Liver (tissue), 8 donors: ENCODE measurements at regions not wholly inside any gene's neighbourhood (a gene's known extent, or its start where the extent isn't known, plus 50 kb on each side); places are given as distances from the start of the nearest gene placed in this dataset.

Experiments used
- DNase-seq: peaks from one replicate; pipeline ENCODE4 v3.0.0-alpha.2; 2017; ENCODE audit warnings: low spot score
- H3K27ac ChIP-seq, 2 donors: one replicate each; pipeline ENCODE4 v1.7.0; 2013; ENCODE audit warnings: inconsistent platforms in 2 of 2, low read length in 2 of 2, control low read depth in 1 of 2, low read depth in 1 of 2, mild to moderate bottlenecking in 1 of 2
- H3K27me3 ChIP-seq, 4 donors: one replicate each; pipeline versions ENCODE4 v1.6.1 to v1.7.0; 2013; ENCODE audit warnings: low read length in 3 of 4, inconsistent platforms in 1 of 4, mild to moderate bottlenecking in 1 of 4, moderate library complexity in 1 of 4; ENCODE audit not compliant: control insufficient read depth in 4 of 4, insufficient read depth in 4 of 4
- H3K36me3 ChIP-seq, 4 donors: one replicate each; pipeline versions ENCODE4 v1.6.1 to v1.7.0; 2013; ENCODE audit warnings: low read length in 3 of 4, mild to moderate bottlenecking in 3 of 4, low read depth in 1 of 4, moderate library complexity in 1 of 4; ENCODE audit not compliant: control insufficient read depth in 4 of 4, insufficient read depth in 3 of 4
- H3K4me1 ChIP-seq, 4 donors: one replicate each; pipeline versions ENCODE4 v1.6.1 to v1.7.0; 2013; ENCODE audit warnings: low read length in 3 of 4, mild to moderate bottlenecking in 3 of 4, moderate library complexity in 1 of 4; ENCODE audit not compliant: control insufficient read depth in 4 of 4, insufficient read depth in 4 of 4
- H3K4me3 ChIP-seq, 3 donors: one replicate each; pipeline versions ENCODE4 v1.6.1 to v1.7.0; 2013; ENCODE audit warnings: low read length in 3 of 3, control low read depth in 1 of 3, low read depth in 1 of 3, mild to moderate bottlenecking in 1 of 3
- H3K9ac ChIP-seq, 2 donors: one replicate each; pipeline ENCODE4 v1.7.0; 2013; ENCODE audit warnings: low read length in 2 of 2, mild to moderate bottlenecking in 2 of 2, moderate library complexity in 2 of 2, control low read depth in 1 of 2, low read depth in 1 of 2
- H3K9me3 ChIP-seq, 4 donors: one replicate each; pipeline versions ENCODE4 v1.6.1 to v1.7.0; 2013; ENCODE audit warnings: low read length in 3 of 4; ENCODE audit not compliant: control insufficient read depth in 4 of 4
- ATF3 ChIP-seq: IDR thresholded peaks from 2 replicates; pipeline ENCODE4 v1.6.1; 2016; ENCODE audit warnings: antibody characterized with exemption
- CTCF ChIP-seq: fragments of 150-350 bp; IDR thresholded peaks from 2 replicates; pipeline ENCODE4 v1.5.1; 2017; ENCODE audit warnings: improper control_type of control experiment, low read depth, low read length; ENCODE audit not compliant: missing input control
- EGR1 ChIP-seq, 2 donors: IDR thresholded peaks; 2 replicates each; pipeline ENCODE4 v1.6.1; 2016 to 2018; ENCODE audit warnings: antibody characterized with exemption in 2 of 2, low read depth in 2 of 2
- FOXA1 ChIP-seq: IDR thresholded peaks from 2 replicates; pipeline ENCODE4 v1.6.1; 2016; ENCODE audit warnings: antibody characterized with exemption
- FOXA2 ChIP-seq: IDR thresholded peaks from 2 replicates; pipeline ENCODE4 v1.6.1; 2016; ENCODE audit warnings: antibody characterized with exemption
- GABPA ChIP-seq, 2 donors: IDR thresholded peaks in 1 of 2; conservative IDR thresholded peaks in 1 of 2; 2 replicates each; pipeline ENCODE4 v1.6.1; 2016; ENCODE audit warnings: antibody characterized with exemption in 2 of 2, mild to moderate bottlenecking in 1 of 2, moderate library complexity in 1 of 2
- HNF4A ChIP-seq, 2 donors: conservative IDR thresholded peaks; 2 replicates each; pipeline ENCODE4 v1.6.1; 2016; ENCODE audit warnings: antibody characterized with exemption in 2 of 2, mild to moderate bottlenecking in 2 of 2
- HNF4G ChIP-seq: IDR thresholded peaks from 2 replicates; pipeline ENCODE4 v1.6.1; 2016; ENCODE audit warnings: antibody characterized with exemption
- JUND ChIP-seq, 2 donors: IDR thresholded peaks; 2 replicates each; pipeline ENCODE4 v1.6.1; 2016; ENCODE audit warnings: antibody characterized with exemption in 2 of 2
- MAX ChIP-seq: IDR thresholded peaks from 2 replicates; pipeline ENCODE4 v1.6.1; 2016; ENCODE audit warnings: antibody characterized with exemption
- NR2F2 ChIP-seq: IDR thresholded peaks from 2 replicates; pipeline ENCODE4 v1.6.1; 2016; ENCODE audit warnings: antibody characterized with exemption
- RAD21 ChIP-seq, 2 donors: IDR thresholded peaks; 2 replicates each; pipeline ENCODE4 v1.6.1; 2016; ENCODE audit warnings: antibody characterized with exemption in 2 of 2, mild to moderate bottlenecking in 2 of 2
- RXRA ChIP-seq, 2 donors: IDR thresholded peaks; 2 replicates each; pipeline ENCODE4 v1.6.1; 2017 to 2018; ENCODE audit warnings: antibody characterized with exemption in 2 of 2, mild to moderate bottlenecking in 1 of 2
- SP1 ChIP-seq: IDR thresholded peaks from 2 replicates; pipeline ENCODE4 v1.6.1; 2018; ENCODE audit warnings: antibody characterized with exemption, mild to moderate bottlenecking
- TAF1 ChIP-seq: conservative IDR thresholded peaks from 2 replicates; pipeline ENCODE4 v1.6.1; 2016; ENCODE audit warnings: antibody characterized with exemption, mild to moderate bottlenecking
- YY1 ChIP-seq: IDR thresholded peaks from 2 replicates; pipeline ENCODE4 v1.6.1; 2016; ENCODE audit warnings: antibody characterized with exemption, mild to moderate bottlenecking
- WGBS: extraction: QIAGEN DNeasy Blood & Tissue Kit; methylation state at CpG from one replicate; pipeline ENCODE4 v1.1.7; 2013; 5-methylcytosine and 5-hydroxymethylcytosine counted together
- TF ChIP-seq, protein P1 (sequence below): IDR thresholded peaks from 2 replicates; pipeline ENCODE4 v1.6.1; 2016; ENCODE audit warnings: antibody characterized with exemption, mild to moderate bottlenecking
- TF ChIP-seq, protein P2 (sequence below): IDR thresholded peaks from 2 replicates; pipeline ENCODE4 v1.6.1; 2016; ENCODE audit warnings: antibody characterized with exemption
- donor health status: healthy.
- donor health status: healthy.
- donor health status: healthy.
- donor health status: healthy.
- donor health status: healthy.

DNA sequence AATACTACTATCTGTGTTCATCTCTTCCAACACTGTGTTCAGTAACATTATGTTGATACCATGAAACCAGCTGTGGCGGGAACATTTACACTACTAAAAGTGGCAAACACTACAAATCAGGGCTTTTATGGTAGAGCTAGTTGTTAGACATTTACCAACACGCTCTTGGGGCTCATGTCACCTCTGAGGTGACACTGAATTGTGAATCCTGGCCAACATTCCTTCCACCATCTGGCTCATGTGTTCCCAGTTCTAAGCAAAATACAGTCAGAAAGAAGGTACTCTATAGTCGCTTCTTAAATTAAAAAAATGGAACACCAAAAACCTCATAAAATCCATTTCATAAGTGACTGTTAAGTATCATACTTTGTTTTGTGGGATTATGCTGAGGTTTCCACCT is 436.6 kb downstream of the FUT8 start:
- Histone ChIP-seq H3K4me3 (no peak overlapping the region), H3K36me3 (no peaks in the 10 kb centered on the region), H3K27ac (no peak overlapping the region), H3K4me1 (no peaks in the 10 kb centered on the region), H3K9ac (no peak overlapping the region), H3K9me3 (no peaks in the 10 kb centered on the region), H3K27me3 (no peaks in the 10 kb centered on the region)
- DNase-seq: no peak
- 95% methylated on average over 3 of the region's 3 CpGs for WGBS
- TF ChIP-seq RXRA (IDR thresholded peaks at IDR 0.05): no peak
- TF ChIP-seq, protein P1, sequence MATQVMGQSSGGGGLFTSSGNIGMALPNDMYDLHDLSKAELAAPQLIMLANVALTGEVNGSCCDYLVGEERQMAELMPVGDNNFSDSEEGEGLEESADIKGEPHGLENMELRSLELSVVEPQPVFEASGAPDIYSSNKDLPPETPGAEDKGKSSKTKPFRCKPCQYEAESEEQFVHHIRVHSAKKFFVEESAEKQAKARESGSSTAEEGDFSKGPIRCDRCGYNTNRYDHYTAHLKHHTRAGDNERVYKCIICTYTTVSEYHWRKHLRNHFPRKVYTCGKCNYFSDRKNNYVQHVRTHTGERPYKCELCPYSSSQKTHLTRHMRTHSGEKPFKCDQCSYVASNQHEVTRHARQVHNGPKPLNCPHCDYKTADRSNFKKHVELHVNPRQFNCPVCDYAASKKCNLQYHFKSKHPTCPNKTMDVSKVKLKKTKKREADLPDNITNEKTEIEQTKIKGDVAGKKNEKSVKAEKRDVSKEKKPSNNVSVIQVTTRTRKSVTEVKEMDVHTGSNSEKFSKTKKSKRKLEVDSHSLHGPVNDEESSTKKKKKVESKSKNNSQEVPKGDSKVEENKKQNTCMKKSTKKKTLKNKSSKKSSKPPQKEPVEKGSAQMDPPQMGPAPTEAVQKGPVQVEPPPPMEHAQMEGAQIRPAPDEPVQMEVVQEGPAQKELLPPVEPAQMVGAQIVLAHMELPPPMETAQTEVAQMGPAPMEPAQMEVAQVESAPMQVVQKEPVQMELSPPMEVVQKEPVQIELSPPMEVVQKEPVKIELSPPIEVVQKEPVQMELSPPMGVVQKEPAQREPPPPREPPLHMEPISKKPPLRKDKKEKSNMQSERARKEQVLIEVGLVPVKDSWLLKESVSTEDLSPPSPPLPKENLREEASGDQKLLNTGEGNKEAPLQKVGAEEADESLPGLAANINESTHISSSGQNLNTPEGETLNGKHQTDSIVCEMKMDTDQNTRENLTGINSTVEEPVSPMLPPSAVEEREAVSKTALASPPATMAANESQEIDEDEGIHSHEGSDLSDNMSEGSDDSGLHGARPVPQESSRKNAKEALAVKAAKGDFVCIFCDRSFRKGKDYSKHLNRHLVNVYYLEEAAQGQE: no peak
- TF ChIP-seq YY1: no peak
- TF ChIP-seq TAF1: no peak
- TF ChIP-seq CTCF: no peak
- no peak for TF ChIP-seq NR2F2
- TF ChIP-seq, protein P2, sequence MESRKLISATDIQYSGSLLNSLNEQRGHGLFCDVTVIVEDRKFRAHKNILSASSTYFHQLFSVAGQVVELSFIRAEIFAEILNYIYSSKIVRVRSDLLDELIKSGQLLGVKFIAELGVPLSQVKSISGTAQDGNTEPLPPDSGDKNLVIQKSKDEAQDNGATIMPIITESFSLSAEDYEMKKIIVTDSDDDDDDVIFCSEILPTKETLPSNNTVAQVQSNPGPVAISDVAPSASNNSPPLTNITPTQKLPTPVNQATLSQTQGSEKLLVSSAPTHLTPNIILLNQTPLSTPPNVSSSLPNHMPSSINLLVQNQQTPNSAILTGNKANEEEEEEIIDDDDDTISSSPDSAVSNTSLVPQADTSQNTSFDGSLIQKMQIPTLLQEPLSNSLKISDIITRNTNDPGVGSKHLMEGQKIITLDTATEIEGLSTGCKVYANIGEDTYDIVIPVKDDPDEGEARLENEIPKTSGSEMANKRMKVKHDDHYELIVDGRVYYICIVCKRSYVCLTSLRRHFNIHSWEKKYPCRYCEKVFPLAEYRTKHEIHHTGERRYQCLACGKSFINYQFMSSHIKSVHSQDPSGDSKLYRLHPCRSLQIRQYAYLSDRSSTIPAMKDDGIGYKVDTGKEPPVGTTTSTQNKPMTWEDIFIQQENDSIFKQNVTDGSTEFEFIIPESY: no peak
- no peak for TF ChIP-seq HNF4A (conservative IDR thresholded peaks at IDR 0.05)
- no peak for TF ChIP-seq EGR1 (IDR thresholded peaks at IDR 0.05; ENCODE audit: low read depth in 2 of 2)

DNA sequence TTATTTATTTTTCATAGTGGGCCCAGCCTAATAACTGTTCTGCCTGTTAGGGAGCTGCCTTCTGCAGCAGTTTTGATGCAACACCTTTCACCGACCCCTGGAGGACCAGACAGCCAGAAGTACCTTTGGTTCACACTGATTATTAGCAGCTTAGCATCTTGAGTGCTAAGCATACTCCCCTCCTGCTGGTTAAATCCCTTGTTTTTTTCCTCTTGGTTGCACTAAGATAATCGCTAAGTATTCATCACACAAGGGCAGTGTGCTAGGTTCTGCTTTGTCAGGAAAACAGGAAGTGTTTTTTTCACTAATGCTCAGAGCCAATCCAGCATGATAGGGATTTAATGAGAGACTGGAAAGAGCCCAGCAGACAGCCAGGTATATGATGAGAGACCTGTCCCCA is 437.0 kb downstream of the FUT8 start:
- no peaks in the 10 kb centered on the region for H3K4me1 ChIP-seq
- DNase-seq: no peak
- no peaks in the 10 kb centered on the region for H3K9me3 ChIP-seq
- WGBS: 28% methylated on average over 2 of the region's 2 CpGs
- no peak overlapping the region for H3K9ac ChIP-seq
- H3K27me3 ChIP-seq: no peaks in the 10 kb centered on the region
- no peaks in the 10 kb centered on the region for H3K36me3 ChIP-seq
- H3K4me3 ChIP-seq: no peak overlapping the region
- no peak overlapping the region for H3K27ac ChIP-seq
- TF ChIP-seq JUND (IDR thresholded peaks at IDR 0.05): no peak
- no peak for TF ChIP-seq NR2F2
- TF ChIP-seq FOXA2: no peak
- TF ChIP-seq ATF3: no peak
- TF ChIP-seq TAF1: no peak
- no peak for TF ChIP-seq EGR1 (IDR thresholded peaks at IDR 0.05; ENCODE audit: low read depth in 2 of 2)
- no peak for TF ChIP-seq YY1
- no peak for TF ChIP-seq SP1
- TF ChIP-seq, protein P2: no peak
- no peak for TF ChIP-seq CTCF
- no peak for TF ChIP-seq RXRA (IDR thresholded peaks at IDR 0.05)
- no peak for TF ChIP-seq HNF4G
- TF ChIP-seq FOXA1: no peak
- TF ChIP-seq RAD21 (IDR thresholded peaks at IDR 0.05): no peak
- no peak for TF ChIP-seq MAX
- no peak for TF ChIP-seq GABPA (IDR thresholded peaks at IDR 0.05 in 1 of 2, conservative IDR thresholded peaks at IDR 0.05 in 1 of 2)
